ENCODE measurements at regions not wholly inside any gene's neighbourhood (a gene's known extent, or its start where the extent isn't known, plus 50 kb on each side); places are given as distances from the start of the nearest gene placed in this dataset.

- TF ChIP-seq, protein P1, sequence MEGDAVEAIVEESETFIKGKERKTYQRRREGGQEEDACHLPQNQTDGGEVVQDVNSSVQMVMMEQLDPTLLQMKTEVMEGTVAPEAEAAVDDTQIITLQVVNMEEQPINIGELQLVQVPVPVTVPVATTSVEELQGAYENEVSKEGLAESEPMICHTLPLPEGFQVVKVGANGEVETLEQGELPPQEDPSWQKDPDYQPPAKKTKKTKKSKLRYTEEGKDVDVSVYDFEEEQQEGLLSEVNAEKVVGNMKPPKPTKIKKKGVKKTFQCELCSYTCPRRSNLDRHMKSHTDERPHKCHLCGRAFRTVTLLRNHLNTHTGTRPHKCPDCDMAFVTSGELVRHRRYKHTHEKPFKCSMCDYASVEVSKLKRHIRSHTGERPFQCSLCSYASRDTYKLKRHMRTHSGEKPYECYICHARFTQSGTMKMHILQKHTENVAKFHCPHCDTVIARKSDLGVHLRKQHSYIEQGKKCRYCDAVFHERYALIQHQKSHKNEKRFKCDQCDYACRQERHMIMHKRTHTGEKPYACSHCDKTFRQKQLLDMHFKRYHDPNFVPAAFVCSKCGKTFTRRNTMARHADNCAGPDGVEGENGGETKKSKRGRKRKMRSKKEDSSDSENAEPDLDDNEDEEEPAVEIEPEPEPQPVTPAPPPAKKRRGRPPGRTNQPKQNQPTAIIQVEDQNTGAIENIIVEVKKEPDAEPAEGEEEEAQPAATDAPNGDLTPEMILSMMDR (conservative IDR thresholded peaks at IDR 0.05; ENCODE audit: low read depth, low read length), result no peak
- no peak for TF ChIP-seq EZH2 (IDR thresholded peaks at IDR 0.05; ENCODE audit: borderline replicate concordance, low read depth, low read length, poor library complexity, severe bottlenecking)
These were observed 512.5 kb downstream of the PLCL1 start for GRCh38 chr2:198316852-198317396.

Measured in A673 (cell line).